ENCODE measurements at regions not wholly inside any gene's neighbourhood (a gene's known extent, or its start where the extent isn't known, plus 50 kb on each side); places are given as distances from the start of the nearest gene placed in this dataset.

- Mint-ChIP-seq H3K4me3 (no peak overlapping the region), H3K27ac (no peak overlapping the region), H3K4me1 (no peaks in the 10 kb centered on the region), H3K9me3 (ENCODE audit: insufficient read depth) (no peaks in the 10 kb centered on the region), H3K27me3 (peaks cover 25% of the 10 kb centered on the region)
- CTCF ChIA-PET, result no interaction called here
- DNase-seq (no peak), ATAC-seq (ENCODE audit: low read depth) (no peak)
- no peaks in the 10 kb centered on the region for H3K4me1 ChIP-seq (ENCODE audit: control insufficient read depth in 2 of 2, insufficient read depth in 2 of 2, low read length in 2 of 2)
- H3K27ac ChIP-seq (ENCODE audit: low read length in 2 of 2), result no peak overlapping the region
- no peak overlapping the region for H3K4me2 ChIP-seq (replicated peaks; ENCODE audit: low read depth, low read length, poor library complexity, severe bottlenecking)
- no peak overlapping the region for H2AFZ ChIP-seq (ENCODE audit: insufficient read depth, low read depth, low read length, poor library complexity, severe bottlenecking)
- H3K27me3 ChIP-seq (replicated peaks in 1 of 4; ENCODE audit: control extremely low read depth in 1 of 4, control insufficient read depth in 3 of 4, insufficient read depth in 4 of 4, low read length in 3 of 4), result no peaks in the 10 kb centered on the region
- 100% methylated on average over 1 of the region's 3 CpGs for WGBS (ENCODE audit: insufficient coverage)
- TF ChIP-seq CTCF (IDR thresholded peaks at IDR 0.05), result no peak
- no peak for TF ChIP-seq EZH2 (IDR thresholded peaks at IDR 0.05; ENCODE audit: borderline replicate concordance, insufficient read depth, low read depth, low read length, poor library complexity, severe bottlenecking)
- intact Hi-C loops (cut with micrococcal nuclease), result no loop called here
- H3K4me3 ChIP-seq (ENCODE audit: control extremely low read depth in 1 of 5, extremely low read depth in 1 of 5, insufficient read depth in 1 of 5, low read depth in 2 of 5, low read length in 4 of 5), result no peak overlapping the region
- H3K9me3 ChIP-seq (ENCODE audit: control extremely low read depth in 1 of 3, control insufficient read depth in 2 of 3, insufficient read depth in 1 of 3, low read length in 2 of 3), result no peaks in the 10 kb centered on the region
- no peak overlapping the region for H3K9ac ChIP-seq (ENCODE audit: low read length)
- no peaks in the 10 kb centered on the region for H4K20me1 ChIP-seq (ENCODE audit: control insufficient read depth, insufficient read depth, low read length, poor library complexity, severe bottlenecking)
- POLR2A ChIA-PET, result no interaction called here
- no peaks in the 10 kb centered on the region for H3K36me3 ChIP-seq (replicated peaks in 1 of 2; ENCODE audit: control extremely low read depth in 1 of 2, control insufficient read depth in 1 of 2, extremely low read depth in 1 of 2, insufficient read depth in 2 of 2, low read length in 1 of 2)
- no peaks in the 10 kb centered on the region for H3K79me2 ChIP-seq (ENCODE audit: control insufficient read depth, insufficient read depth, low read length)
Measured at GRCh38 chr1:184219414-184219813, 167.4 kb upstream of the C1orf21 start.

- Histone ChIP-seq H4K20me1 (ENCODE audit: control insufficient read depth, insufficient read depth, low read length, poor library complexity, severe bottlenecking) (no peaks in the 10 kb centered on the region), H2AFZ (ENCODE audit: insufficient read depth, low read depth, low read length, poor library complexity, severe bottlenecking) (no peak overlapping the region), H3K79me2 (ENCODE audit: control insufficient read depth, insufficient read depth, low read length) (no peaks in the 10 kb centered on the region), H3K27me3 (replicated peaks in 1 of 4; ENCODE audit: control extremely low read depth in 1 of 4, control insufficient read depth in 3 of 4, insufficient read depth in 4 of 4, low read length in 3 of 4) (no peaks in the 10 kb centered on the region), H3K4me3 (ENCODE audit: control extremely low read depth in 1 of 5, extremely low read depth in 1 of 5, insufficient read depth in 1 of 5, low read depth in 2 of 5, low read length in 4 of 5) (no peak overlapping the region), H3K4me1 (ENCODE audit: control insufficient read depth in 2 of 2, insufficient read depth in 2 of 2, low read length in 2 of 2) (no peaks in the 10 kb centered on the region), H3K9ac (ENCODE audit: low read length) (no peak overlapping the region), H3K36me3 (replicated peaks in 1 of 2; ENCODE audit: control extremely low read depth in 1 of 2, control insufficient read depth in 1 of 2, extremely low read depth in 1 of 2, insufficient read depth in 2 of 2, low read length in 1 of 2) (no peaks in the 10 kb centered on the region), H3K9me3 (ENCODE audit: control extremely low read depth in 1 of 3, control insufficient read depth in 2 of 3, insufficient read depth in 1 of 3, low read length in 2 of 3) (no peaks in the 10 kb centered on the region), H3K27ac (ENCODE audit: low read length in 2 of 2) (no peak overlapping the region), H3K4me2 (replicated peaks; ENCODE audit: low read depth, low read length, poor library complexity, severe bottlenecking) (no peak overlapping the region)
- ChIA-PET POLR2A (no interaction called here), CTCF (interaction anchor here (1.0 kb wide), 1 partner anchor 565 kb away, joined by 4 read pairs; no protein-coding TSS in a partner anchor)
- TF ChIP-seq CTCF (IDR thresholded peaks at IDR 0.05), result no peak
- TF ChIP-seq EZH2 (IDR thresholded peaks at IDR 0.05; ENCODE audit: borderline replicate concordance, insufficient read depth, low read depth, low read length, poor library complexity, severe bottlenecking), result no peak
- intact Hi-C loops (cut with micrococcal nuclease), result loop anchor here (5.0 kb wide), 1 partner anchor 303 kb away; no protein-coding TSS in a partner anchor
- ATAC-seq (ENCODE audit: low read depth) (no peak), DNase-seq (no peak)
- Mint-ChIP-seq H3K4me3 (no peak overlapping the region), H3K4me1 (no peaks in the 10 kb centered on the region), H3K9me3 (ENCODE audit: insufficient read depth) (no peaks in the 10 kb centered on the region), H3K27ac (no peak overlapping the region), H3K27me3 (peaks cover 24% of the 10 kb centered on the region)
- 100% methylated on average over 2 of the region's 8 CpGs for WGBS (ENCODE audit: insufficient coverage)
Measured at GRCh38 chr1:184219883-184220282, 166.9 kb upstream of the C1orf21 start.
